GM12878 (cell line): ENCODE measurements at regions not wholly inside any gene's neighbourhood (a gene's known extent, or its start where the extent isn't known, plus 50 kb on each side); places are given as distances from the start of the nearest gene placed in this dataset.

Experiments
- ATAC-seq: fragments of 200-7000 bp; cut with Tn5 transposase; 3 replicates; pipeline ENCODE4 v1.9.1; 2020; ENCODE audit warnings: mild to moderate bottlenecking, moderate library complexity
- BruUV-seq: library from RNA; stranded (reverse); fragments of 400-500 nt; replicated peaks from 2 replicates; lab custom pipeline; 2021; lab: Mats Ljungman, UMichigan
- CTCF ChIA-PET: fragments of 300-600 bp; sonication (Branson Sonifier 250); formaldehyde crosslinking; extraction: SDS; loops from one replicate; lab custom pipeline; 2021; ENCODE audit warnings: inconsistent platforms; lab: Yijun Ruan, JAX
- POLR2A ChIA-PET: fragments of 350-600 bp; formaldehyde crosslinking; extraction: SDS; loops from one replicate; lab custom pipeline; 2021; ENCODE audit warnings: inconsistent platforms; lab: Charles Lee
- RAD21 ChIA-PET: fragments of 300-600 bp; sonication (Branson Sonifier 250); formaldehyde crosslinking; loops from one replicate; lab custom pipeline; 2023; ENCODE audit warnings: antibody characterized with exemption; ENCODE audit not compliant: unreplicated experiment; lab: Charles Lee
- SMC1A ChIA-PET: fragments of 300-600 bp; sonication (Branson Sonifier 250); formaldehyde crosslinking; loops from one replicate; lab custom pipeline; 2023; ENCODE audit not compliant: unreplicated experiment, uncharacterized antibody; lab: Charles Lee
- DNase-seq: peaks from one replicate; pipeline ENCODE4 v3.0.0-alpha.2; 2011; ENCODE audit warnings: low read depth, low spot score
- FAIRE-seq: peaks from 3 replicates; lab custom pipeline; 2011; peaks lifted over from hg19 to GRCh38; lab: Jason Lieb, UNC
- H2AFZ ChIP-seq: 2 replicates; pipeline ENCODE4 v1.6.0; 2011; ENCODE audit warnings: low read depth, low read length, control low read depth; ENCODE audit not compliant: control insufficient read depth
- H3K27ac ChIP-seq: 2 replicates; pipeline ENCODE4 v1.5.1; 2011; ENCODE audit warnings: control low read depth; ENCODE audit not compliant: control insufficient read depth, insufficient read depth
- H3K27me3 ChIP-seq, 2 experiments: replicated peaks in 1 of 2; 2 replicates each; pipeline versions ENCODE4 v1.6.0 to v1.6.1; 2011; ENCODE audit warnings: low read length in 1 of 2; ENCODE audit not compliant: control insufficient read depth in 2 of 2, insufficient read depth in 2 of 2
- H3K36me3 ChIP-seq, 2 experiments: 2 replicates each; pipeline ENCODE4 v1.5.1; 2011; ENCODE audit warnings: low read length in 1 of 2; ENCODE audit not compliant: control insufficient read depth in 2 of 2, insufficient read depth in 2 of 2
- H3K4me1 ChIP-seq: 2 replicates; pipeline ENCODE4 v1.6.1; 2011; ENCODE audit warnings: mild to moderate bottlenecking, low read length, moderate library complexity, mixed read lengths; ENCODE audit not compliant: control insufficient read depth, insufficient read depth
- H3K4me2 ChIP-seq: 2 replicates; pipeline ENCODE4 v1.6.0; 2011; ENCODE audit warnings: control low read depth; ENCODE audit not compliant: control insufficient read depth, insufficient read depth
- H3K4me3 ChIP-seq: fragments of 200-600 bp; sonication (generic); 2 replicates; pipeline ENCODE4 v1.5.1; 2016
- H3K79me2 ChIP-seq: 2 replicates; pipeline ENCODE4 v1.6.0; 2011; ENCODE audit warnings: low read length; ENCODE audit not compliant: control insufficient read depth, insufficient read depth
- H3K9ac ChIP-seq: 2 replicates; pipeline ENCODE4 v1.8.0; 2011; ENCODE audit warnings: low read length, control low read depth, mixed read lengths; ENCODE audit not compliant: control insufficient read depth, insufficient read depth
- H3K9me3 ChIP-seq: replicated peaks from 3 replicates; pipeline ENCODE4 v1.5.1; 2011; ENCODE audit warnings: mild to moderate bottlenecking, low read length; ENCODE audit not compliant: control insufficient read depth, insufficient read depth
- H4K20me1 ChIP-seq: 2 replicates; pipeline ENCODE4 v1.6.0; 2011; ENCODE audit not compliant: control insufficient read depth, insufficient read depth
- ATF7 ChIP-seq: fragments of 450-650 bp; IDR thresholded peaks from 2 replicates; pipeline ENCODE4 v1.6.1; 2016; ENCODE audit warnings: low read depth, mild to moderate bottlenecking
- CBX5 ChIP-seq: sonication (generic); IDR thresholded peaks from 2 replicates; pipeline ENCODE4 v1.6.1; 2016; ENCODE audit warnings: low read depth, moderate library complexity, mild to moderate bottlenecking, inconsistent platforms
- CREM ChIP-seq: IDR thresholded peaks from 2 replicates; pipeline ENCODE4 v1.6.1; 2014; ENCODE audit warnings: antibody characterized with exemption, low read depth
- ETV6 ChIP-seq, 2 experiments: fragments of 450-650 bp in 1 of 2; IDR thresholded peaks in 1 of 2; conservative IDR thresholded peaks in 1 of 2; 2 replicates each; pipeline ENCODE4 v1.6.1; 2014; ENCODE audit warnings: antibody characterized with exemption in 1 of 2, borderline replicate concordance in 1 of 2, low read depth in 1 of 2, mild to moderate bottlenecking in 1 of 2, moderate library complexity in 1 of 2
- GABPA ChIP-seq: IDR thresholded peaks from 2 replicates; pipeline ENCODE4 v1.6.1; 2014; ENCODE audit warnings: antibody characterized with exemption, low read depth, mild to moderate bottlenecking, inconsistent platforms
- IKZF1 ChIP-seq: fragments of 450-650 bp; conservative IDR thresholded peaks from 2 replicates; pipeline ENCODE4 v1.6.1; 2017; ENCODE audit warnings: antibody characterized with exemption, mild to moderate bottlenecking
- IRF4 ChIP-seq: IDR thresholded peaks from 2 replicates; pipeline ENCODE4 v1.6.1; 2011; ENCODE audit warnings: low read depth, low read length
- MEF2B ChIP-seq: fragments of 450-650 bp; IDR thresholded peaks from 2 replicates; pipeline ENCODE4 v1.6.1; 2018; ENCODE audit warnings: mild to moderate bottlenecking, moderate library complexity; ENCODE audit not compliant: partially characterized antibody, poor library complexity, severe bottlenecking
- MTA2 ChIP-seq: fragments of 450-650 bp; IDR thresholded peaks from 2 replicates; pipeline ENCODE4 v1.6.1; 2016; ENCODE audit warnings: low read depth, mild to moderate bottlenecking, moderate library complexity
- NFYA ChIP-seq: IDR thresholded peaks from 2 replicates; pipeline ENCODE4 v1.6.1; 2011; ENCODE audit warnings: low read depth, mild to moderate bottlenecking, low read length, improper control_type of control experiment, borderline replicate concordance
- NFYB ChIP-seq: IDR thresholded peaks from 2 replicates; pipeline ENCODE4 v1.6.1; 2011; ENCODE audit warnings: low read depth, mild to moderate bottlenecking, low read length, improper control_type of control experiment, moderate library complexity; ENCODE audit not compliant: insufficient read depth
- NR2C2 ChIP-seq: IDR thresholded peaks from 2 replicates; pipeline ENCODE4 v1.6.1; 2011; ENCODE audit warnings: borderline replicate concordance, low read depth; ENCODE audit not compliant: control insufficient read depth, insufficient read length
- POLR2AphosphoS2 ChIP-seq: IDR thresholded peaks from 2 replicates; pipeline ENCODE4 v1.6.1; 2011; ENCODE audit warnings: low read depth, mild to moderate bottlenecking, low read length, improper control_type of control experiment, moderate library complexity
- POU2F2 ChIP-seq: IDR thresholded peaks from 3 replicates; pipeline ENCODE4 v1.6.1; 2011; ENCODE audit warnings: low read depth, mild to moderate bottlenecking, low read length, borderline replicate concordance
- RAD21 ChIP-seq: IDR thresholded peaks from 2 replicates; pipeline ENCODE4 v1.6.1; 2011; ENCODE audit warnings: mild to moderate bottlenecking, low read depth, low read length, moderate library complexity; ENCODE audit not compliant: insufficient read depth
- RELA ChIP-seq: fragments of 450-650 bp; IDR thresholded peaks from 2 replicates; pipeline ENCODE4 v1.8.0; 2014; ENCODE audit warnings: borderline replicate concordance; ENCODE audit not compliant: partially characterized antibody
- RFX5 ChIP-seq: IDR thresholded peaks from 2 replicates; pipeline ENCODE4 v1.6.1; 2011; ENCODE audit warnings: low read depth, low read length, improper control_type of control experiment
- TBL1XR1 ChIP-seq: IDR thresholded peaks from 2 replicates; pipeline ENCODE4 v1.6.1; 2012; ENCODE audit warnings: low read depth, low read length, improper control_type of control experiment
- USF1 ChIP-seq: IDR thresholded peaks from 2 replicates; pipeline ENCODE4 v1.6.1; 2011; ENCODE audit warnings: borderline replicate concordance, low read depth, mild to moderate bottlenecking, moderate library complexity, mixed read lengths, low read length; ENCODE audit not compliant: insufficient read depth; ENCODE audit errors: extremely low read length
- ZNF384 ChIP-seq: IDR thresholded peaks from 2 replicates; pipeline ENCODE4 v1.6.1; 2012; ENCODE audit warnings: low read depth, mild to moderate bottlenecking, low read length, improper control_type of control experiment, borderline replicate concordance
- WGBS: methylation state at CpG from one replicate; pipeline ENCODE4 v1.1.6; 2016; ENCODE audit warnings: low lambda C conversion rate; ENCODE audit not compliant: insufficient replicate concordance, insufficient coverage; ENCODE audit errors: missing lambda C conversion rate; 5-methylcytosine and 5-hydroxymethylcytosine counted together
- in situ Hi-C: fragments of 300-500 bp; cut with MboI; formaldehyde crosslinking; loops from 9 replicates; pipeline ENCODE4 v1.14.3; 2018; ENCODE audit warnings: mixed read lengths
- intact Hi-C: fragments of 100-400 bp; cut with micrococcal nuclease; formaldehyde crosslinking; loops from one replicate; pipeline ENCODE4 v1.14.2; 2022; ENCODE audit not compliant: unreplicated experiment
- TF ChIP-seq, protein P1 (sequence below): IDR thresholded peaks from 2 replicates; pipeline ENCODE4 v1.6.1; 2011; ENCODE audit warnings: low read depth, mild to moderate bottlenecking, low read length, moderate library complexity, borderline replicate concordance; ENCODE audit errors: extremely low read depth

DNA sequence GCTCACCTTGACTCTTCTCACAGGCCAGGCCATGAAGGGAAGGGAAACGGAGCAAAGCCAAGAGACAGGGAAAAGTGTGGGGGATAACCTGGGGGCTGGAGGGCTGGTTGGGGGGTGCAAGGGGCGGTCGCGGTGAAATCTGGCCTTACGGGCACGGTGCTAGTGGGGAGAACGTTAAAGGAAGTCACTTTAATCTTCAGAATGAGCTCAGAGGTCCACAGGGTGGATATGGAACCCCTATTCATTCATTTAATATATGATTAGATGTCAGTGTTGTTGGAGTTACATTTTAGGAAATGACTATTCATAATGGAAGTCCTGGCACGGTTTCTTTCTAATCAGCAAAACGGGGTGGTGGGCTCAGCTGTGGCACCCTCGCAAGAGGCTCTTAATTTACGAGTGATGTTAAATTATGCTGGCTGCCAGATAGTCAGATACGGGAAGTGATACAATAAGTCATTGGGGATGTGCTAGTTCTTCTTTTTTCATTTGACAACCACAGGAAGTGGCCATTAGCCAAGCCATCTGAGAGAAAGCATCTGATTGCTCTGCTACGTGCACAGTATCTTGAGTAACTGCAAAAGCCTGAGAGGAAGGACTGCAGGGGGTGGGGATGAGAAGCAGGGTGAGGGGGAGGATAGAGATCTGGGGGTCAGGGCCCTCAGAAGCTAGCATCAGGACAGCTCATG lies 253.0 kb downstream of the QKI start:
- ATAC-seq = peak; percentile 99
- Histone ChIP-seq H3K36me3 (no peaks in the 10 kb centered on the region), H3K9me3 (no peaks in the 10 kb centered on the region; the same call in 2 of the 3 replicates), H3K4me1 (peaks cover 25% of the 10 kb centered on the region), H3K4me2 (peak overlapping the region; percentile 90), H3K4me3 (no peak overlapping the region; the same call in 1 of the 2 replicates), H4K20me1 (no peaks in the 10 kb centered on the region), H3K27me3 (no peaks in the 10 kb centered on the region), H3K9ac (no peak overlapping the region), H2AFZ (peak overlapping the region; percentile 65; the same call in 1 of the 2 replicates), H3K79me2 (no peaks in the 10 kb centered on the region), H3K27ac (peak overlapping the region; percentile 83)
- 8% methylated on average over 13 of the region's 13 CpGs for WGBS
- BruUV-seq = no TSS peak
- peak; percentile 94 for FAIRE-seq
- DNase-seq = peak; percentile 93
- ChIA-PET CTCF (no interaction called here), POLR2A (interaction anchor here (0.7 kb wide), 1 partner anchor 851 kb away, joined by 6 read pairs; no protein-coding TSS in a partner anchor), SMC1A (interaction anchor here (0.5 to 1.0 kb wide), 3 partner anchors 9 to 1231 kb away, joined by 3 to 4 read pairs (median 3); no protein-coding TSS in a partner anchor), RAD21 (no interaction called here)
- in situ Hi-C loops (no loop called here), intact Hi-C loops (loop anchor here (5.0 kb wide), 1 partner anchor 40 kb away; no protein-coding TSS in a partner anchor)
- TF ChIP-seq IRF4 (peak; percentile 80), POLR2AphosphoS2 (no peak), RFX5 (no peak), USF1 (no peak), RAD21 (peak; percentile 26; the same call in 1 of the 2 replicates), POU2F2 (peak; percentile 61; the same call in 1 of the 3 replicates), RELA (no peak), ATF7 (peak; percentile 51; the same call in 1 of the 2 replicates), TBL1XR1 (peak; percentile 30; the same call in 1 of the 2 replicates), ZNF384 (peak; percentile 22; the same call in 1 of the 2 replicates), NFYB (peak; percentile 56; the same call in 1 of the 2 replicates), NR2C2 (no peak), MTA2 (peak; percentile 47), CREM (peak; percentile 49; the same call in 1 of the 2 replicates), IKZF1 (no peak), MEF2B (peak; percentile 74), GABPA (peak; percentile 72; the same call in 1 of the 2 replicates), NFYA (no peak), CBX5 (peak; percentile 72; the same call in 1 of the 2 replicates), ETV6 (conservative IDR thresholded peaks at IDR 0.05 in 1 of 2, IDR thresholded peaks at IDR 0.05 in 1 of 2; ENCODE audit: borderline replicate concordance in 1 of 2, low read depth in 1 of 2) (peak in 1 of 2 experiments; percentile 89; a peak in 2 of 4 replicates)
- TF ChIP-seq, protein P1, sequence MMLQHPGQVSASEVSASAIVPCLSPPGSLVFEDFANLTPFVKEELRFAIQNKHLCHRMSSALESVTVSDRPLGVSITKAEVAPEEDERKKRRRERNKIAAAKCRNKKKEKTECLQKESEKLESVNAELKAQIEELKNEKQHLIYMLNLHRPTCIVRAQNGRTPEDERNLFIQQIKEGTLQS = no peak
